GM21717 (cell line): ENCODE measurements at regions not wholly inside any gene's neighbourhood (a gene's known extent, or its start where the extent isn't known, plus 50 kb on each side); places are given as distances from the start of the nearest gene placed in this dataset.

ENCODE experiments used
- ATAC-seq: cut with Tn5 transposase; IDR thresholded peaks from one replicate; pipeline ENCODE4 v1.9.1; 2021; ENCODE audit warnings: mild to moderate bottlenecking, moderate library complexity; ENCODE audit not compliant: unreplicated experiment

DNA sequence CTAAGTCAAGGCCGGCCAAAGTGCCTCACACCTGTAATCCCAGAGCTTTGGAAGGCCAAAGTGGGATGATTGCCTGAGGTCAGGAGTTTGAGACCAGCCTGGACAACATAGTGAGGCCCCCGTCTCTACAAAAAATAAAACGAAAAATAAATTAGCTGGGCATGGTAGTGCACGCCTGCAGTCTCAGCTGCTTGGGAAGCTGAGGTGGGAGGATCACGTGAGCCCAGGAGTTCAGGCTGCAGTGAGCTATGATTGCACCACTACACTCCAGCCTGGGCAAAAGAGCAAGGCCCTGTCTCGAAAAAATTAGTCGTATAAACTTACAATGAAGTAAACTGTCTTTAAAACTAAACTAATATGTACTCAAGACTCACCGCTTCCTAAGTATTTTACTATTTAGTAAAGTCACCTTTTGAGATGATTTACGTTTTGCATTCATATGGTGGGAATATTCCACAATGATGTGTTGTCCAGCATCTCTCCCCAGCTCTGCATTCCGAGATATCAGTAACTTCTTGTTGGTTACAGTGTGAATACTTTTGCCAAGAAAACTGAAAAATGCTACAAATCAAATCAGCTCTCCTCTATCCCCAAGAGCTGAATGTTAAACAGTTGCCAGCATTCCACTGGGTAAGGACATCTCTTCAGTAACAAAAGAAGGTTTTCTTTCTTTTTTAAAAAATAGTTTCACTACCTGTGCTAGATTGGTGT, 84.9 kb upstream of the C21orf91 start:
- no peak for ATAC-seq

- ATAC-seq: no peak
Observed at GRCh38 chr21:17903029-17903806, 84.1 kb upstream of the C21orf91 start.

DNA sequence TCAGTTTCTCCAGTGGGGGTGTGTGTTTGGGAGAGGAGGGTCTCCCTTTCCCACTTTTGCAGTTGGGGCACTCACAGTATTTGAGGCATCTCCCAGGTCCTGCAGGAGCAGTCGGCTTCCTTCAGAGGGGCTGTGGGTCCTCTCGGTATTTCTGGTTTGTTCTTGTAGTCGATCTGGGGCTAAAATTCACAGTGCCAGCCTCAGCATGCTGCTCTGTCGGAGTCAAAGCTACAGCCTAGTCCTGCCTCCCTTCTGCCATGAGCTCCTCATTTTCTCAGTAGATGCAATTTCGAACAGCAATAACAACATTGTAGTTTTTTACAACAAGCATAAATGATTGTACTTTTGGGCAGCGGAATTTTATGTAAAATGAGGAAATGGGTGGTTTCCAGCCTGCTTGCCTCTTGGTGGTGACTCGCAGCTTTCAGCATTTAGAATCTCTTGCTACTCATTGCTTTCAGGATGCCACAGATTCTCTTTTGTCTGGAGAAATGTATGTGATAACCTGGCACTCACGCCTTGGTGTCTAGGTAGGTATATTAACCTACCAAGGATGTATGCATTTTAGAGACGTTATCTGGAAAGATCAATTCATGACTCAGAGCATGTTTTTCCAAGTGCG, 82.4 kb upstream of the C21orf91 start:
- ATAC-seq: no peak

GRCh38 chr21:17900990-17901385, 81.8 kb upstream of the C21orf91 start:
- ATAC-seq: no peak

DNA sequence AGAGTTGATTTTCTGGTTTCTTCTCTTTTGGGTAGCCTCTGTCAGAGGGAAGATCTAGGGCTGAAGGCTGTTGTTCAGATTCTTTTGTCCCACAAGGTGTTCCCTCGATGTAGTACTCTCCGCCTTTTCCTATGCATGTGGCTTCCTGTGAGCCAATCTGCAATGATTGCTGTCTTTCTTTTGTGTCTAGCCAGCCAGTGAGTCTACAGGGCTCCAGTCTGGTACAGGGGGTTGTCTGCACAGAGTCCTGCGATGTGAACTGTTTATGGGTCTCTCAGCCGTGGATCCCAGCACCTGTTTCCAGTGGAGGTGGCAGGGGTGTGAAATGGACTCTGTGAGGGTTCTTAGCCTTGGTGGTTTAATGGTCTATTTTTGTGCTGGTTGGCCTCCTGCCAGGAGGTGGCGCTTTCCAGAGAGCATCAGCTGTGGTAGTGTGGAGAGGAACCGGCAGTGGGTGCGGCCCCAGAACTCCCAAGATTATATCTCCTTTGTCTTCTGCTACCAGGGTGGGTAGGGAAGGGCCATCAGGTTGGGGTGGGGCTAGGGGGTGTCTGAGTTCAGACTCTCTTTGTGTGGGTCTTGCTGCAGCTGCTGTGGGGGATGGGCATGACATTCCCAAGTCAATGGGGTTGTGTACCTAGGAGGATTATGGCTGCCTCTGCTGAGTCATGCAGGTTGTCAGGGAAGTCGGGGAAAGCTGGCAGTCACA, 81.3 kb upstream of the C21orf91 start:
- no peak for ATAC-seq

GRCh38 chr21:17889171-17889570, 70.0 kb upstream of the C21orf91 start:
- no peak for ATAC-seq

GRCh38 chr21:17869115-17869514, 50.0 kb upstream of the C21orf91 start:
- no peak for ATAC-seq
